GM12892 (cell line): ENCODE measurements at regions not wholly inside any gene's neighbourhood (a gene's known extent, or its start where the extent isn't known, plus 50 kb on each side); places are given as distances from the start of the nearest gene placed in this dataset.
"Not testable (repeated sequence)": the region's sequence is repeated elsewhere in the genome, so short reads cannot be mapped to it uniquely, and the experiment has no call there.

ENCODE experiments used
- DNase-seq: peaks from one replicate; pipeline ENCODE4 v3.0.0; 2011; ENCODE audit not compliant: insufficient read length
- FAIRE-seq: peaks from 2 replicates; lab custom pipeline; 2011; peaks lifted over from hg19 to GRCh38; lab: Jason Lieb, UNC
- POLR2A ChIP-seq: IDR thresholded peaks from 2 replicates; pipeline ENCODE4 v1.6.1; 2011; ENCODE audit warnings: low read depth, low read length, control low read depth
- POLR2AphosphoS5 ChIP-seq: IDR thresholded peaks from 2 replicates; pipeline ENCODE4 v1.6.1; 2011; ENCODE audit warnings: low read depth, low read length, control low read depth
- TAF1 ChIP-seq: IDR thresholded peaks from 2 replicates; pipeline ENCODE4 v1.6.1; 2011; ENCODE audit warnings: low read depth, mild to moderate bottlenecking, control low read depth, low read length, borderline replicate concordance

GRCh38 chr2:139585101-139585500, 804.9 kb upstream of the NXPH2 start:
- TF ChIP-seq POLR2A = no peak
- no peak for TF ChIP-seq POLR2AphosphoS5
- no peak for TF ChIP-seq TAF1
- DNase-seq (no peak), FAIRE-seq (no peak)

- TF ChIP-seq TAF1 = no peak
- TF ChIP-seq POLR2A = no peak
- TF ChIP-seq POLR2AphosphoS5 = no peak
- DNase-seq (no peak), FAIRE-seq (no peak)
Observed at GRCh38 chr2:139574371-139574770, 794.2 kb upstream of the NXPH2 start.

- no peak for TF ChIP-seq TAF1
- TF ChIP-seq POLR2AphosphoS5 = no peak
- TF ChIP-seq POLR2A = no peak
- DNase-seq = no peak
- no peak for FAIRE-seq
Observed at GRCh38 chr2:139556789-139557188, 776.6 kb upstream of the NXPH2 start.

- TF ChIP-seq TAF1 = no peak
- TF ChIP-seq POLR2A = no peak
- TF ChIP-seq POLR2AphosphoS5 = no peak
- FAIRE-seq (no peak), DNase-seq (no peak)
Observed at GRCh38 chr2:139550873-139551272, 770.7 kb upstream of the NXPH2 start.

- no peak for FAIRE-seq
- no peak for TF ChIP-seq TAF1
- no peak for TF ChIP-seq POLR2AphosphoS5
- no peak for TF ChIP-seq POLR2A
- no peak for DNase-seq
Observed at GRCh38 chr2:139550341-139550740, 770.2 kb upstream of the NXPH2 start.

- no peak for FAIRE-seq
- no peak for TF ChIP-seq POLR2AphosphoS5
- TF ChIP-seq TAF1 = no peak
- no peak for TF ChIP-seq POLR2A
- no peak for DNase-seq
Observed at GRCh38 chr2:139544186-139544851, 764.1 kb upstream of the NXPH2 start.

GRCh38 chr2:139538332-139539020, 758.3 kb upstream of the NXPH2 start:
- not testable (repeated sequence) for FAIRE-seq, DNase-seq

GRCh38 chr2:139529080-139529479, 748.9 kb upstream of the NXPH2 start:
- FAIRE-seq = no peak
- TF ChIP-seq TAF1 = no peak
- TF ChIP-seq POLR2A = no peak
- TF ChIP-seq POLR2AphosphoS5 = no peak
- no peak for DNase-seq

GRCh38 chr2:139526781-139527180, 746.6 kb upstream of the NXPH2 start:
- TF ChIP-seq TAF1 (no peak), POLR2AphosphoS5 (no peak), POLR2A (no peak)
- FAIRE-seq (no peak), DNase-seq (no peak)

GRCh38 chr2:139518321-139518720, 738.1 kb upstream of the NXPH2 start:
- FAIRE-seq = no peak
- TF ChIP-seq TAF1 (no peak), POLR2A (no peak), POLR2AphosphoS5 (no peak)
- no peak for DNase-seq

- TF ChIP-seq TAF1 = no peak
- no peak for TF ChIP-seq POLR2A
- no peak for TF ChIP-seq POLR2AphosphoS5
- FAIRE-seq (no peak), DNase-seq (no peak)
Observed at GRCh38 chr2:139514951-139515350, 734.8 kb upstream of the NXPH2 start.

- no peak for TF ChIP-seq POLR2AphosphoS5
- FAIRE-seq = no peak
- no peak for DNase-seq
Observed at GRCh38 chr2:139495851-139496250, 715.7 kb upstream of the NXPH2 start.
